Neural progenitor cell (in vitro differentiated cells): ENCODE measurements at regions not wholly inside any gene's neighbourhood (a gene's known extent, or its start where the extent isn't known, plus 50 kb on each side); places are given as distances from the start of the nearest gene placed in this dataset.

Experiments used
- CTCF ChIP-seq: fragments of 200-600 bp; sonication (generic); IDR thresholded peaks from 2 replicates; pipeline ENCODE4 v1.5.1; 2017; ENCODE audit warnings: antibody characterized with exemption, mild to moderate bottlenecking
- EZH2 ChIP-seq: fragments of 200-600 bp; sonication (generic); IDR thresholded peaks from 2 replicates; pipeline ENCODE4 v1.6.1; 2017; ENCODE audit warnings: antibody characterized with exemption, mild to moderate bottlenecking, moderate library complexity
- EZH2phosphoT487 ChIP-seq: fragments of 200-600 bp; sonication (generic); IDR thresholded peaks from 2 replicates; pipeline ENCODE4 v1.6.1; 2017; ENCODE audit warnings: antibody characterized with exemption

GRCh38 chr17:77782201-77782600 is 176.3 kb upstream of the TNRC6C start:
- TF ChIP-seq CTCF (no peak), EZH2 (no peak), EZH2phosphoT487 (no peak)
